Stimulated activated CD8-positive, alpha-beta memory T cell treated with anti-CD3 and anti-CD28 coated beads, Interleukin-2, amount 100 ng/mL, for 1 hour (primary cell): ENCODE measurements at regions not wholly inside any gene's neighbourhood (a gene's known extent, or its start where the extent isn't known, plus 50 kb on each side); places are given as distances from the start of the nearest gene placed in this dataset.
"Not testable (repeated sequence)": the region's sequence is repeated elsewhere in the genome, so short reads cannot be mapped to it uniquely, and the experiment has no call there.

Experiments used
- DNase-seq, 2 donors: peaks; one replicate each; pipeline ENCODE4 v3.0.0-alpha.2; 2020; ENCODE audit warnings: low read depth in 2 of 2

DNA sequence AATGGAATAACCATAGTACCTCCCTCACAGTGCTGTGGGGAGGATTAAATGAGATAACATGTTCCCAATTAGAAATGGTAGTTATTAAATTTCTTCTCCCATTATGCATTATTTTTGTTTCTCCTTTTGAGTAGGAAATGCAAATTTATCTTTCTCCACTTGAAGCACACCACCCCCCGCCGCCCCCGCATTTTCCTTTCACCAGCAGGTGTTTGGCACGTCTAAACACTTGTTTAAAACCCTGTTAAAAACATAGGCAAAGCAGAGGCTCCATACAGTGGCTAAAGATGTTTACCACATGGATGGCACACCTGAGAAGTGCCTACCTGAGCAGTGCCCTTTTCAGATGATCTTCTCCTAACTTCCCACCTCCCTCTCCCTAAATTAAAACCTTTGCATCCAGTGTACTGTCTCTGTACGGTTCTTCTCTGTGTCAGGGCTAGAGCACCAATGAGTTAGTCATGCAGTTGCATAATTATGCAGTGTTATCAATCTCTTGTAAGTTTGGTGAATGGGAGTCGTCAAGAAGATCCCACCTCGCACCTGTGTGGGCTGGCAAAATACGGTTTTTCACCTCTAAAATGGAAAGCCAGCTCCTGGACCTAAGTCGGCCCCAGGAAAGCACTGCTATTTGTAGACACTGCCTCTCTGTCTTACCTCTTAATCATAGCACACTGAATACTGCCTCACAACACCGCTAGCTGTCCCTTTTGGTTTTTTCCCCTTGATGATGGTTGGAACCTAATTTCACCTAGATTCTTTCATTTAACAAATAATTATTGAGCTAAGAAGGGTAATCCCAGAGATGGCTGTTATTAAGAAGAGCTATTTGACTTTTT lies 122.0 kb downstream of the CT47B1 start:
- no peak for DNase-seq

GRCh38 chrX:120752431-120753082 lies 122.7 kb upstream of the C1GALT1C1 start:
- DNase-seq, result no peak

- no peak for DNase-seq
Measured at GRCh38 chrX:120751683-120752082, 121.8 kb upstream of the C1GALT1C1 start.

- no peak for DNase-seq
Measured at GRCh38 chrX:120750381-120750780, 120.5 kb upstream of the C1GALT1C1 start.

DNA sequence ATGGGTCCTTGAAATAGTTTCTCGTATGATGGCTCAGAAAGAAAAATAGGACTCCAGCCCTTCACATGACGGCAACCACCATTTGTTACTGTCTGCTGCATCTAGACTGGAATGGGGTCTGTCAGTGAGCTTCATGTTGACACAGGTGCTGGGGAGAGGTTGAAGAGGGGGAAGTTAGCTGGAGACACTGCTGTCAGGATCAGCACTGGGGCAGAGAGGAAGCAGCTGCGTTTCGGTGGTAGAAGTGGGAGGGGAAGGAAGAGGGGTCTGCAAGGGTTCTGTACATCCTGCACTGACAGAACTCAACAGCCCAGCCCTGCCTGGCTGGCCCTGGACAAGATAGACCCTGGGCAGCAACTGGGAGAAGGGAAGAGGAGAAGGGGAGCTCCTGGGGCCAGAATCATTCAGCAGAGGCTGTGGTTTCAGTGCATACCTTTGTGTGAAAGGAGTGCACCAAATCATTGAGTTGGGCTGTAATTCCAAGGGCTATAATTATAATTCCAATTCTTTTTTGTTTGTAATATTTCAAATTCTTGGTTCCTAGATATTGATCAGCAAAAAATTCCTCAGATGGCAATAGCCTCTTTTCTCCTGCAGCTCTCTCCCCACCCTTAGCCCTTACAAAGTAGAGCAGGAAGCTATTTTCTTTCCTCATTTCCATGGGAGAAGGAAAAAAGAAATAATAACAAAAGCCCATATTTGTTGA lies 119.4 kb upstream of the C1GALT1C1 start:
- no peak for DNase-seq

DNA sequence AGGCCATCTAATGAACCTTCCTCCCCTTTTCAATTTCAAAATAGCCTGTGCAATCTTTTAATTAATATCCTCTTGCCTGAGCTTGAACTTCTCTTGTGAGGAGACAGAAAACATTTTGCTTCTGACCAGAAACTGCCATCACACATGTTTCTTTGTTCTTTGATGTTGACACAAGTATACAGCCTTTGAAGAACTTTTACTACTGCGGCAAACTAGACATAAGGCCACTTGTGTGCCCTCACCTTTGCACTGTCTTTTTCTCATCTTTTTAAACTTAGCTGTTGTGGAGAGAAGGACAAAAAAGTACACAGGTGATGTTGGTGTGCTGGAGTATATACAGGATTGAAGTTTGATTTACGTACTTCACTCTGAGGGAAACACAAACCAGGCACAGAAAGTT lies 116.3 kb upstream of the C1GALT1C1 start:
- no peak for DNase-seq

DNA sequence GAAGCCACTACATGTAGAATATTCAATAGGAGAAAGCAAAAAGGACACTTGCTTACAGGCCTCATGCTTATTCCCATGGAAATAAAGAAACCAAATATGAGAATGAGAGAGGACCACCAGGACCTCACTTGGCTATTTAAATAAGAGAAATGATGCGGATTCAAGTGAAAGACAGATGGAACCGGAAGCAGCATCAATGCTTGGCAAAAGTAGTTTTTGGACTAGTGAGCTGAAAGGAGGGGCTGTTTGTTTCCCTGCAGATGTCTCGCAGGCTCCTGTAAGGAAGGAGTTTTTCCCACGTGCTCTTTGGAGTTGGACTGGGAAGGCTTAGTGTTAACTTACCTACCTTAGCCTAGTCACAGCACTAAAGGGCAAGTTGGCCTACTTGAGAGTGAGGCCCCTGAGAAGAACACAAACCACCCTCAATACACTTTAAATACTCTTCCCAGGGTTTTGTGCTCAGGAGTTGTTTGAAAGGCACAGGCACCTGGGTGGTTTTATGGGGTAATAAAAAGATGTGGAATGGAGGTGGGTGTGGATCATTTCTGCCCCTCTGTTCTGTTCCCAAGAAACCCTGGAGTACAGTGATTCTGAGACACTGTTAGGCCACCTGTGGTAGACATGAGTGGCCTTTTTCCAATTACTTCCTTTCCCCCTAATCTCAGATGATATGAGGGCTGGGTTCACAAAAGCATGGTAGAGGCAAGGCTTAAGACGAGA lies 113.3 kb upstream of the C1GALT1C1 start:
- DNase-seq, result no peak

DNA sequence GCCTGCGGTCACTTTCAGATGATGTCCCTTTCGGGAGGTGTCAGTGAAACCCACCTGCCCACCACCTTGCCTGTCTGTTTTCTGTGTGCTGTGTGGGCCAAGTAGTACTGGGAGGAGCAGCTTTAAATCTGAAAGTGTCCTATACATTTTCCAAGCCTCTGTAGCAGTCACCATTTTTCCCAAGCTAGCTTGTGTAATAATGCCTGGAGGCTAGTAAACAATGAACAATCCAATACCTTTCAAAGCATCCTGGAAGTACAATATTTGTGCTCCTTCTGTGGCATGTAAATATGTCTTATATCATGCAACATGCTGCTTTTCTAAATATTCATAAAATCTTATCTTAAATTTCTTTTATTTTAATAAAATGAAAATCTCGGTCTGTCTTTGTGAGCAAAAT lies 111.6 kb upstream of the C1GALT1C1 start:
- no peak for DNase-seq

DNA sequence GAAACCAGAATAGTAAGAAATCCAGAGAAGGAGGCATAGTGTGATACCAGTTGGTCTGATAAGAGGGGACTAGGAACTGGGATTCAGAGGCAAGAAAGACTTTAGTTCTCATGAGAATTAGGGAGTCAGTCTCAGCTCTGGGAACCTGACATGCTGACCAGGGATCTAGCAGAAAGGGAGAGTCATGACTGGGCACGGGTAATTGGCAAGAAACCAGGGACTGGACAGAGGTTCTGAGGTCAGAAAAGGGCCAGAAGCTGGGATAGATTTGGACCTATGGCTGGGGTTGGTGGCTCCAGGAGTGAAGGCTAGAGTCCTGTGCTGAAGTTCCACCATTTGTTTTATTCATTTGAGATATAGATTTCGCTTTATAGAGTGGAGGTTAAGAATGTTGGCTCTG lies 110.2 kb upstream of the C1GALT1C1 start:
- DNase-seq, result no peak

DNA sequence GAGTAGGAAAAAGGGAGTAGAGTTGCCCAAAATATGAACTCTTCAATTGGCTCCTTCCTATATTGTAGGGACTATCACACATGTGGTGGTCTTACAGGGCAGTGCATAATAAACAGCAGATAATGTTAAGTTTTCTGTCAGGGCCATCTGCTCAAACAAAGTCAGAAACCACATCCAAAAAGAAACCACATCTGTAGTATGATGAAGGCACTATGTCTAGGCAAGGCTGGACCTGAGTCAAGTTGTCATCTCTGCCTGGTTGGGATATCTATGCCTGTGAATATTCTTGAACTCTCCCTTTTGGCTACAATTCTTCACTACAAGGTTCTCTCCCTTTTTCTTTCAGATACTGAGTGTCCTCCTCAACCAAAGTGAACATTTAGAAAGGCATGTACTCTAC lies 109.4 kb upstream of the C1GALT1C1 start:
- DNase-seq, result no peak

GRCh38 chrX:120736989-120737388 lies 107.1 kb upstream of the C1GALT1C1 start:
- no peak for DNase-seq

DNA sequence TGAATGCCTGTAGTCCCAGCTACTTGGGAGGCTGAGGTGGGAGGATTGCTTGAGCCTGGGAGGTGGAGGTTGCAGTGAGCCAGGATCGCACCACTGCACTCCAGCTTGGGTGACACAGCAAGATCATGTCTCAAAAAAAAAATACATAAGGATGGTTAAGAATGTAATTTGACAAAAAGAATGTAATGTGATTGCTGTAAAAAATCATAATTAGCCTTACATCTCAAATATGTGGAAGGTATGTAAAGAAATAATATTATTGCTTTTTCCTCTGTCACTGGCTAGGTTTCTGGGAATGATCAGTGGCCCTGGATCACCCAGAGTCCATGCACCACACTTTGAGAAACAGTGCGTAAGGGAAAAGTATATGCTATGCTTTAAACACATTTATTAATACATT lies 106.1 kb upstream of the C1GALT1C1 start:
- DNase-seq, result no peak

GRCh38 chrX:120732879-120733278 lies 103.0 kb upstream of the C1GALT1C1 start:
- no peak for DNase-seq

- DNase-seq, result no peak
Measured at GRCh38 chrX:120732461-120732860, 102.6 kb upstream of the C1GALT1C1 start.

- DNase-seq, result no peak
Measured at GRCh38 chrX:120731386-120731785, 101.5 kb upstream of the C1GALT1C1 start.

DNA sequence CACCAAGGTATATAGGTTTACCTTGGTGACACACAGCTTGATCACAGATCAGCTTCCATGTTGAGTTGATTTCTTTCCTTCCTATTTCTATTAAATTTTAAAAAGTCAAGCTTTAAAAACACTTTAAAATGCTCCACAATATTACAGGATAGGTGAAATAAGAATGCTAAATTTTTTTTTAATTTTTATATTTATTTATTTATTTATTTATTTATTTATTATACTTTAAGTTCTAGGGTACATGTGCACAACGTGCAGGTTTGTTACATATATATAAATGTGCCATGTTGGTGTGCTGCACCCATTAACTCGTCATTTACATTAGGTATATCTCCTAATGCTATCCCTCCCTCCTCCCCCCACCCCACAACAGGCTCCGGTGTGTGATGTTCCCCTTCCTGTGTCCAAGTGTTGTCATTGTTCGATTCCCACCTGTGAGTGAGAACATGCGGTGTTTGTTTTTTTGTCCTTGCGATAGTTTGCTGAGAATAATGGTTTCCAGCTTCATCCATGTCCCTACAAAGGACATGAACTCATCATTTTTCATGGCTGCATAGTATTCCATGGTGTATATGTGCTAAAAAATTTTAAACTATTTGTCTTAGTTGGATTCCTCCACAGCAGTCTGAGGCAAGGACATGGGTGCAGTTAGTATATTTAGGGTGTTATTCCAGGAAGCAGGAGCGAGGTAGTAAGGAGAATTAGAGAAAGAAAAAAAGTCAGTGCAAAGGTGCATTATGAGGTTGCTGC lies 99.8 kb upstream of the C1GALT1C1 start:
- DNase-seq, result not testable (repeated sequence)

DNA sequence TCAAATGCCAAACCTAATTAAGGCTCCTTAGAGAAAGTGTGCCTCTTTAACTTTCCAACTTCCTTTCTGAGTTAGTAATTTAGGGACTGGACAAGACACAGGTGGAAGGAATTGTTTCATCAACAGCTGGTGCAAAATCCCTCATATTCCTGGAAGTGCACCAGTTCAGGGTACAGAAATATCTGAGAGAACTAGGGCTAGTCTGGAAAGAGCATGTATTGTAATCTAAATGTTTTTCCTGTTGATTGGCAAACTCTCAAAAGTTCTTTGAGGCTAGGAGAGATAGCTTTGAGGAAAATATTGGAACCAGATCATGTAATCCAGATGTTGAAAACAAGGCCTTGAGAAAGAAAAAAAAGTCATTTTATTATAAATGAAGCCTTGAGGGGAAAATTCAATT lies 98.1 kb upstream of the C1GALT1C1 start:
- no peak for DNase-seq

- DNase-seq, result no peak
Measured at GRCh38 chrX:120727452-120727851, 97.6 kb upstream of the C1GALT1C1 start.

- DNase-seq, result no peak
Measured at GRCh38 chrX:120726294-120726693, 96.4 kb upstream of the C1GALT1C1 start.

DNA sequence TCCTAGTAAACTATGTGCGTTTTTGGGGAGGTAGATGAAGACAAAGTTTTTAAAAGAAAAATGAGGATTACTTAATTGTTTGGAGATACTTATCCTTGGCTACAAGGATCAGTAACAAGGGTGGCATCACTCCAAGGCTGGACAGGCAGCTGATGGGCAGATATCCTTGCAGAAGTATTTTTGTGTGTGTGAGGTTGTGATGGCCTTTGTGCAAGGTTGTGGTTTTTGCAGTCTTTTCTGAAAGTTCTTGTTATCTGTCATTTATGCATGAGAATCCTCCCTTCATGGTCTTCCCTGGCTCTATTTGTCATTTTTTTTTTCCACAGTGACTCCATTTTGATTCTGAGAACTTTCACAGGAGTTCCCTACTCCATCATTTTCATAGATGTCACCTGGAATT lies 96.0 kb upstream of the C1GALT1C1 start:
- DNase-seq, result no peak

DNA sequence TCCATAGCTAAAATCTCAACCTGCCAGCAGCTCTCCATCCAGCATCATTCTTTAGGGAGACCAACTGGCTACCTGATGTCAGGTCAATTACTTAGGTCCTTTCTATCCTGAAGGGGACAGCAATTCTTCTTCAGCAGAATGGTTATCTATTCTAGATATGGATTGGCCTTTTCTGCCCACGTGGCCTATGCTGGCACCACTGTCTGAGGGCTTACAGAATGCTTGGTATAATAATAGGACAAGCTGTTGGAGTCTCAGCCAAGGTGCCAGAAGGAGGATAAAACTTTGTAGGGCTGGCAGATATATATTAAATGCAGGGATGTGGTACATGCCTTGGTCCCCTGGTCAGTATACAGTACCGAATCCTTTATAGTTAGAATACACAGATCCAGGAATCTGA lies 89.8 kb upstream of the C1GALT1C1 start:
- no peak for DNase-seq
